SK-N-SH (cell line): ENCODE measurements at regions not wholly inside any gene's neighbourhood (a gene's known extent, or its start where the extent isn't known, plus 50 kb on each side); places are given as distances from the start of the nearest gene placed in this dataset.
"Not testable (repeated sequence)": the region's sequence is repeated elsewhere in the genome, so short reads cannot be mapped to it uniquely, and the experiment has no call there.

Experiments
- CTCF ChIA-PET: fragments of 300-600, 350-600 bp; formaldehyde crosslinking; extraction: SDS; loops from one replicate; lab custom pipeline; 2021; lab: Yijun Ruan, JAX
- POLR2A ChIA-PET: fragments of 350-600 bp; sonication (Branson Sonifier 250); formaldehyde crosslinking; extraction: SDS; loops from one replicate; lab custom pipeline; 2020; ENCODE audit warnings: antibody characterized with exemption, inconsistent platforms; lab: Yijun Ruan, JAX
- DNase-seq: peaks from one replicate; pipeline ENCODE4 v3.0.0; 2012
- H2AFZ ChIP-seq: fragments of 200-600 bp; sonication (generic); 2 replicates; pipeline ENCODE4 v1.8.1; 2016; ENCODE audit warnings: antibody characterized with exemption, mild to moderate bottlenecking, low read depth
- H3F3A ChIP-seq: fragments of 200-600 bp; sonication (generic); replicated peaks from 2 replicates; pipeline ENCODE3; 2016; ENCODE audit warnings: antibody characterized with exemption, mild to moderate bottlenecking; ENCODE audit not compliant: insufficient read depth
- H3K27ac ChIP-seq, 2 experiments: fragments of 200-500 bp in 1 of 2; fragments of 200-600 bp in 1 of 2; sonication (Bioruptor generic) in 1 of 2; sonication (generic), shearing (Covaris generic) in 1 of 2; 2 replicates each; pipeline versions ENCODE4 v1.5.1 to v1.6.1; 2014 to 2016; ENCODE audit warnings: low read depth in 2 of 2, inconsistent platforms in 1 of 2, low read length in 1 of 2, mild to moderate bottlenecking in 1 of 2, mixed read lengths in 1 of 2
- H3K27me3 ChIP-seq: fragments of 200-600 bp; sonication (generic), shearing (Covaris generic); 2 replicates; pipeline ENCODE4 v1.6.1; 2016; ENCODE audit warnings: mixed run types; ENCODE audit not compliant: insufficient read depth
- H3K36me3 ChIP-seq, 2 experiments: fragments of 200-500 bp in 1 of 2; fragments of 200-600 bp in 1 of 2; sonication (Bioruptor generic) in 1 of 2; sonication (generic) in 1 of 2; replicated peaks in 1 of 2; 2 replicates each; pipeline versions ENCODE3 to v1.5.1; 2014 to 2016; ENCODE audit warnings: low read length in 1 of 2, mild to moderate bottlenecking in 1 of 2; ENCODE audit not compliant: insufficient read depth in 2 of 2, control insufficient read depth in 1 of 2
- H3K4me1 ChIP-seq, 2 experiments: fragments of 200-500 bp in 1 of 2; fragments of 200-600 bp in 1 of 2; sonication (Bioruptor generic) in 1 of 2; sonication (generic), shearing (Covaris generic) in 1 of 2; 2 replicates each; pipeline versions ENCODE4 v1.5.1 to v1.6.1; 2014 to 2016; ENCODE audit warnings: low read depth in 1 of 2, low read length in 1 of 2, mixed run types in 1 of 2; ENCODE audit not compliant: insufficient read depth in 2 of 2, control insufficient read depth in 1 of 2
- H3K4me2 ChIP-seq: fragments of 200-600 bp; sonication (generic), shearing (Covaris generic); 2 replicates; pipeline ENCODE4 v1.6.1; 2017; ENCODE audit warnings: mixed run types
- H3K4me3 ChIP-seq, 2 experiments: fragments of 200-500 bp in 1 of 2; fragments of 200-600 bp in 1 of 2; sonication (Bioruptor generic) in 1 of 2; sonication (generic), shearing (Covaris generic) in 1 of 2; 2 replicates each; pipeline versions ENCODE4 v1.5.1 to v1.8.1; 2014 to 2016; ENCODE audit warnings: low read depth in 2 of 2, inconsistent platforms in 1 of 2, low read length in 1 of 2, mild to moderate bottlenecking in 1 of 2, mixed read lengths in 1 of 2, moderate library complexity in 1 of 2
- H3K79me2 ChIP-seq: fragments of 200-600 bp; sonication (generic); 2 replicates; pipeline ENCODE4 v1.8.1; 2017; ENCODE audit warnings: mild to moderate bottlenecking; ENCODE audit not compliant: insufficient read depth
- H3K9ac ChIP-seq: fragments of 200-600 bp; sonication (generic); 2 replicates; pipeline ENCODE4 v1.6.1; 2017; ENCODE audit warnings: mixed run types
- H3K9me2 ChIP-seq: fragments of 200-600 bp; sonication (generic); 2 replicates; pipeline ENCODE4 v1.6.1; 2017; ENCODE audit warnings: mixed run types
- H3K9me3 ChIP-seq: fragments of 200-600 bp; sonication (generic); 2 replicates; pipeline ENCODE4 v1.6.1; 2017; ENCODE audit warnings: mixed run types, mild to moderate bottlenecking, moderate library complexity
- H4K20me1 ChIP-seq: fragments of 200-600 bp; sonication (generic); 2 replicates; pipeline ENCODE4 v1.6.1; 2017; ENCODE audit warnings: mild to moderate bottlenecking, mixed run types; ENCODE audit not compliant: insufficient read depth
- CHD2 ChIP-seq: fragments of 150-350 bp; IDR thresholded peaks from 2 replicates; pipeline ENCODE4 v1.6.1; 2018; ENCODE audit warnings: low read length; ENCODE audit not compliant: partially characterized antibody
- EZH2phosphoT487 ChIP-seq: fragments of 200-600 bp; sonication (generic); IDR thresholded peaks from 2 replicates; pipeline ENCODE4 v1.6.1; 2017; ENCODE audit warnings: low read depth, mixed run types, mild to moderate bottlenecking, antibody characterized with exemption, moderate library complexity, borderline replicate concordance
- FOXM1 ChIP-seq: IDR thresholded peaks from 2 replicates; pipeline ENCODE4 v1.4.0; 2012; ENCODE audit warnings: low read depth, mild to moderate bottlenecking
- JUND ChIP-seq: IDR thresholded peaks from 2 replicates; pipeline ENCODE4 v1.4.0; 2012
- MEF2A ChIP-seq: IDR thresholded peaks from 2 replicates; pipeline ENCODE4 v1.4.0; 2012; ENCODE audit warnings: low read depth, borderline replicate concordance
- POLR2AphosphoS5 ChIP-seq: IDR thresholded peaks from 2 replicates; pipeline ENCODE4 v1.6.1; 2012; ENCODE audit warnings: low read depth, low read length
- RFX5 ChIP-seq: IDR thresholded peaks from 2 replicates; pipeline ENCODE4 v1.6.1; 2012; ENCODE audit warnings: mild to moderate bottlenecking, improper control_type of control experiment, low read length
- SIN3A ChIP-seq: IDR thresholded peaks from 2 replicates; pipeline ENCODE4 v1.6.1; 2012; ENCODE audit warnings: low read depth, mild to moderate bottlenecking, low read length, moderate library complexity, borderline replicate concordance
- SMC3 ChIP-seq: IDR thresholded peaks from 2 replicates; pipeline ENCODE4 v1.6.1; 2012; ENCODE audit warnings: low read depth, low read length, improper control_type of control experiment
- TAF1 ChIP-seq: IDR thresholded peaks from 2 replicates; pipeline ENCODE4 v1.6.1; 2012; ENCODE audit warnings: low read depth, mild to moderate bottlenecking, low read length, moderate library complexity, borderline replicate concordance
- TCF12 ChIP-seq: IDR thresholded peaks from 2 replicates; pipeline ENCODE4 v1.4.0; 2012
- WGBS: methylation state at CpG from one replicate; pipeline ENCODE4 v1.1.6; 2017; ENCODE audit warnings: low lambda C conversion rate; 5-methylcytosine and 5-hydroxymethylcytosine counted together
- TF ChIP-seq, protein P1 (sequence below): fragments of 200-600 bp; sonication (generic); IDR thresholded peaks from 2 replicates; pipeline ENCODE4 v1.6.1; 2017; ENCODE audit warnings: antibody characterized with exemption, mild to moderate bottlenecking, moderate library complexity
- TF ChIP-seq, protein P2 (sequence below): IDR thresholded peaks from 2 replicates; pipeline ENCODE4 v1.4.0; 2012; ENCODE audit warnings: low read depth, borderline replicate concordance

DNA sequence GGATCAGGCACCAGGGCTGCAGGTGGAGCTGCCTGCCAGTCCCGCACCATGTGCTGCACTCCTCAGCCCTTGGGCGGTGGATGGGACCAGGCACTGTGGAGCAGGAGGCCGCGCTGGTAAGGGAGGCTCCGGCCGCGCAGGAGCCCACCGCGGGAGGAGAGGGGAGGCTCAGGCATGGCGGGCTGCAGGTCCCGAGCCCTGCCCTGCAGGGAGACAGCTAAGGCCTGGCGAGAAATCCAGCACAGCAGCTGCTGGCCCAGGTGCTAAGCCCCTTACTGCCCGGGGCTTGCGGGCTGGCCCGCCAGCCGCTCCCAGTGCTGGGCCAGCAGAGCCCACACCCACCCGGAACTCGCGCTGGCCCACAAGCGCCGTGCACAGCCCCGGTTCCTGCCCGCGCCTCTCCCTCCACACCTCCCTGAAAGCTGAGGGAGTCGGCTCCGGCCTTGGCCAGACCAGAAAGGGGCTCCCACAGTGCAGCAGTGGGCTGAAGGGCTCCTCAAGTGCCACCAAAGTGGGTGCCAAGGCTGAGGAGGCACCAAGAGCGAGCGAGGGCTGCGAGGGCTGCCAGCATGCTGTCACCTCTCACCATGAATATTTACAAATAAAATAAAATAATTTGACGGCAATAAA lies 294.7 kb downstream of the CD109 start:
- DNase-seq, H3K9ac ChIP-seq, H3K79me2 ChIP-seq, H4K20me1 ChIP-seq, H3K4me1 ChIP-seq, H3K4me3 ChIP-seq, H3K36me3 ChIP-seq, H3K27me3 ChIP-seq, H3K9me2 ChIP-seq, H3K27ac ChIP-seq, CTCF ChIA-PET, POLR2A ChIA-PET, H3F3A ChIP-seq, H3K9me3 ChIP-seq, H3K4me2 ChIP-seq, H2AFZ ChIP-seq: not testable (repeated sequence)
- WGBS = 10% methylated on average over 14 of the region's 30 CpGs

DNA sequence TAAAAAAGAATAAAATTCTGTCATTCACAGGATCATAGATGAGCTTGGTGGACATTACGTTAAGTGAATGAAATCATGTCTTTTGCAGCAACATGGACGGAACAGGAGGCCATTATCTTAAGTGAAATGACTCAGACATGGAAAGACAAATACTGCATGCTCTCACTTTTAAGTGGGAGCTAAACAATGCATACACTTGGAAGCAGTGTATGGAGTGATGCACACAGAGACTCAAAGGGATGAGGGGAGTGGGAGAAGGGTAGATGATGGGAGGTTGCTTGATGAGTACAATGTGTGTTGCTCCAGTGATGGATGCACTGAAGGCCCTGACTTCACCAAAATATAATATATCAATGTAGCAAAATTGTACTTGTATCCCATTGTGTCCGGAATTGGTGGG lies 293.4 kb downstream of the CD109 start:
- TF ChIP-seq TAF1 (no peak), MEF2A (no peak)
- H3K27ac ChIP-seq = no peak overlapping the region
- DNase-seq = no peak
- WGBS = 19% methylated on average over 3 of the region's 3 CpGs
- H4K20me1 ChIP-seq = no peaks in the 10 kb centered on the region
- H3K9me2 ChIP-seq = no peaks in the 10 kb centered on the region
- CTCF ChIA-PET = no interaction called here
- no peaks in the 10 kb centered on the region for H3F3A ChIP-seq
- H2AFZ ChIP-seq = no peak overlapping the region
- H3K4me2 ChIP-seq = no peak overlapping the region
- H3K79me2 ChIP-seq = no peaks in the 10 kb centered on the region
- H3K36me3 ChIP-seq = no peaks in the 10 kb centered on the region
- no peaks in the 10 kb centered on the region for H3K4me1 ChIP-seq
- H3K9me3 ChIP-seq = no peaks in the 10 kb centered on the region
- peaks cover 7% of the 10 kb centered on the region; the same call in 1 of the 2 replicates for H3K27me3 ChIP-seq
- POLR2A ChIA-PET = no interaction called here
- H3K9ac ChIP-seq = no peak overlapping the region
- no peak overlapping the region for H3K4me3 ChIP-seq

DNA sequence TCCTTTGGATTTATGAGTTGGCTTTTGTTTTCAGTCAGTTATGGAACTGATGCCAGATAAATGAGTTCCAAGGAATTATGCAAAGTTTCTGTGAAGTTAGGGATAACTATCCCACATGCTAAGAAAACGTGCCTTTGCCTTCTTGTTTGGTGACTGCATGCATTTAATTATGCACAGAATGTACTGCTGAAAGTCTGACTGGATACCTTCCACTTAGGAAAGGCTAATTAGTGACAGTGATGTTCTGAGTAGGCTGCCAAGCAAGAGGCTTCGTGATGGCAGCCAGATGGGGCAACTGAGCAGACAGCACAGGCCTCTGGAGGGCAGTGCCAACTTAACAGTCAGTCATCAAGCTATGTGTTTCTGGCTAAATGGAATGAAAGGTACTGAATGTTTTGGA lies 289.9 kb downstream of the CD109 start:
- TF ChIP-seq, protein P1, sequence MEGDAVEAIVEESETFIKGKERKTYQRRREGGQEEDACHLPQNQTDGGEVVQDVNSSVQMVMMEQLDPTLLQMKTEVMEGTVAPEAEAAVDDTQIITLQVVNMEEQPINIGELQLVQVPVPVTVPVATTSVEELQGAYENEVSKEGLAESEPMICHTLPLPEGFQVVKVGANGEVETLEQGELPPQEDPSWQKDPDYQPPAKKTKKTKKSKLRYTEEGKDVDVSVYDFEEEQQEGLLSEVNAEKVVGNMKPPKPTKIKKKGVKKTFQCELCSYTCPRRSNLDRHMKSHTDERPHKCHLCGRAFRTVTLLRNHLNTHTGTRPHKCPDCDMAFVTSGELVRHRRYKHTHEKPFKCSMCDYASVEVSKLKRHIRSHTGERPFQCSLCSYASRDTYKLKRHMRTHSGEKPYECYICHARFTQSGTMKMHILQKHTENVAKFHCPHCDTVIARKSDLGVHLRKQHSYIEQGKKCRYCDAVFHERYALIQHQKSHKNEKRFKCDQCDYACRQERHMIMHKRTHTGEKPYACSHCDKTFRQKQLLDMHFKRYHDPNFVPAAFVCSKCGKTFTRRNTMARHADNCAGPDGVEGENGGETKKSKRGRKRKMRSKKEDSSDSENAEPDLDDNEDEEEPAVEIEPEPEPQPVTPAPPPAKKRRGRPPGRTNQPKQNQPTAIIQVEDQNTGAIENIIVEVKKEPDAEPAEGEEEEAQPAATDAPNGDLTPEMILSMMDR = no peak
- TF ChIP-seq TAF1 (no peak), POLR2AphosphoS5 (no peak), CHD2 (no peak), FOXM1 (no peak), TCF12 (no peak), RFX5 (no peak), JUND (no peak), EZH2phosphoT487 (no peak), SIN3A (no peak), SMC3 (no peak)
- TF ChIP-seq, protein P2, sequence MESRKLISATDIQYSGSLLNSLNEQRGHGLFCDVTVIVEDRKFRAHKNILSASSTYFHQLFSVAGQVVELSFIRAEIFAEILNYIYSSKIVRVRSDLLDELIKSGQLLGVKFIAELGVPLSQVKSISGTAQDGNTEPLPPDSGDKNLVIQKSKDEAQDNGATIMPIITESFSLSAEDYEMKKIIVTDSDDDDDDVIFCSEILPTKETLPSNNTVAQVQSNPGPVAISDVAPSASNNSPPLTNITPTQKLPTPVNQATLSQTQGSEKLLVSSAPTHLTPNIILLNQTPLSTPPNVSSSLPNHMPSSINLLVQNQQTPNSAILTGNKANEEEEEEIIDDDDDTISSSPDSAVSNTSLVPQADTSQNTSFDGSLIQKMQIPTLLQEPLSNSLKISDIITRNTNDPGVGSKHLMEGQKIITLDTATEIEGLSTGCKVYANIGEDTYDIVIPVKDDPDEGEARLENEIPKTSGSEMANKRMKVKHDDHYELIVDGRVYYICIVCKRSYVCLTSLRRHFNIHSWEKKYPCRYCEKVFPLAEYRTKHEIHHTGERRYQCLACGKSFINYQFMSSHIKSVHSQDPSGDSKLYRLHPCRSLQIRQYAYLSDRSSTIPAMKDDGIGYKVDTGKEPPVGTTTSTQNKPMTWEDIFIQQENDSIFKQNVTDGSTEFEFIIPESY = no peak
- ChIA-PET POLR2A (no interaction called here), CTCF (interaction anchor here (2.3 kb wide), 1 partner anchor 1223 kb away, joined by 5 read pairs; no protein-coding TSS in a partner anchor)
- H3K27ac ChIP-seq = no peak overlapping the region
- H4K20me1 ChIP-seq = no peaks in the 10 kb centered on the region
- H3K4me1 ChIP-seq = no peaks in the 10 kb centered on the region
- H3K27me3 ChIP-seq = no peaks in the 10 kb centered on the region; the same call in 1 of the 2 replicates
- WGBS = 0% methylated on average over 2 of the region's 2 CpGs
- no peak overlapping the region for H3K4me2 ChIP-seq
- H2AFZ ChIP-seq = no peak overlapping the region
- no peak overlapping the region for H3K9ac ChIP-seq
- H3K9me3 ChIP-seq = no peaks in the 10 kb centered on the region
- no peaks in the 10 kb centered on the region for H3F3A ChIP-seq
- no peak for DNase-seq
- H3K36me3 ChIP-seq = no peaks in the 10 kb centered on the region
- no peaks in the 10 kb centered on the region for H3K9me2 ChIP-seq
- H3K79me2 ChIP-seq = no peaks in the 10 kb centered on the region
- H3K4me3 ChIP-seq = no peak overlapping the region
